GM12872 (cell line): ENCODE measurements at regions not wholly inside any gene's neighbourhood (a gene's known extent, or its start where the extent isn't known, plus 50 kb on each side); places are given as distances from the start of the nearest gene placed in this dataset.

ENCODE experiments used
- TF ChIP-seq, protein P1 (sequence below): IDR thresholded peaks from 3 replicates; pipeline ENCODE4 v1.5.1; 2011; ENCODE audit warnings: low read depth, mild to moderate bottlenecking, low read length, moderate library complexity; ENCODE audit not compliant: insufficient read depth

DNA sequence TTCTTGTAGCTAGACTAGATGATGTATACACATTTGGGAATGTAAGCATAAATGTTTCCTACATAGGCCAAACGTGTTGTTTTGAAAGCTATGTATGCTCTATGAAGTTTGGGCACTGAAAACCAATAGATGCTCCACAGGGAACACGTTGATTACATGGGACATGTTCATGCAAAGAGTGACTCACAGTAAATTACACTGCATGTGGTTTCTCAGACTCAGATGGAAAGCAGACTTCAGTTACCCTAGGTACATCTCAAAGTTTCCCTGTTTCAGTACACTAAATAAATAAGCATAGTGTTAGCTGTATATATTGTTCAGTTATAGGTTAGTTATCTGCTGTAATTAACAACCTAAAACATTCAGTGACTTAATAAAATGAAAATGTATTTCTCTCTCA, 301.9 kb upstream of the RUNX1 start:
- TF ChIP-seq, protein P1, sequence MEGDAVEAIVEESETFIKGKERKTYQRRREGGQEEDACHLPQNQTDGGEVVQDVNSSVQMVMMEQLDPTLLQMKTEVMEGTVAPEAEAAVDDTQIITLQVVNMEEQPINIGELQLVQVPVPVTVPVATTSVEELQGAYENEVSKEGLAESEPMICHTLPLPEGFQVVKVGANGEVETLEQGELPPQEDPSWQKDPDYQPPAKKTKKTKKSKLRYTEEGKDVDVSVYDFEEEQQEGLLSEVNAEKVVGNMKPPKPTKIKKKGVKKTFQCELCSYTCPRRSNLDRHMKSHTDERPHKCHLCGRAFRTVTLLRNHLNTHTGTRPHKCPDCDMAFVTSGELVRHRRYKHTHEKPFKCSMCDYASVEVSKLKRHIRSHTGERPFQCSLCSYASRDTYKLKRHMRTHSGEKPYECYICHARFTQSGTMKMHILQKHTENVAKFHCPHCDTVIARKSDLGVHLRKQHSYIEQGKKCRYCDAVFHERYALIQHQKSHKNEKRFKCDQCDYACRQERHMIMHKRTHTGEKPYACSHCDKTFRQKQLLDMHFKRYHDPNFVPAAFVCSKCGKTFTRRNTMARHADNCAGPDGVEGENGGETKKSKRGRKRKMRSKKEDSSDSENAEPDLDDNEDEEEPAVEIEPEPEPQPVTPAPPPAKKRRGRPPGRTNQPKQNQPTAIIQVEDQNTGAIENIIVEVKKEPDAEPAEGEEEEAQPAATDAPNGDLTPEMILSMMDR, result no peak

DNA sequence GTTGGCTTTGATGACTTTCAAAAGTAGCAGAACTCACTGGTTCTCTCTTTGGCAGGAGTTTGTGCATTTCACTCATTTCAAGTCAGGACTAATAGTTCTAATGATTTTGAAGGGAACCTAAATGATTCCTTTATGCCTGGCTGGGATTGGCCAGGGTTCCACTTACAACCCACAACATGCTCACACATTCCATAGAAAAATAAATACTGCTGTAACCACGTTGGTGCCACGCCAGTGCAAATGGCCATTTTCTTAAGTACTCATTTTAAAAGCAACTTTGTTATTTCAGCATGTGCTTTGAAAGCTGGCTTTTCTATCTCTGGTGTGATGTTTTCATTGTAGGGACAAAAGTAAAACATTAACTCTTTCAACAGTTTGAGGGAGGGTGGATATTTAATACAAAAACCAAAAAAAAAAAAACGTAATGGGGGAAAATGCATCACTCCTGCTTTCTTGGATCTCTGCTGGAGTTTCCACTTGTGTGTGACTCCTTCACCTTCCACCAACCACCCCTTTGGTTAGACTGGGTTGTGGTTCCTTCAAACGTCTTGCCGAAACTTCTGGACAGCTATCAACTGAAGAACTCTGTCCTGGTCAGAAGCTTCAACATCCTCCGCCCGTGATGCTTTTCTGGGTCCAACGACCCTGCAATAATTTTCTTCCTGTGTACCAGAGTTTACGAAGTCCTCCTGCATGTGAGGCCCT, 300.4 kb upstream of the RUNX1 start:
- TF ChIP-seq, protein P1, result no peak

DNA sequence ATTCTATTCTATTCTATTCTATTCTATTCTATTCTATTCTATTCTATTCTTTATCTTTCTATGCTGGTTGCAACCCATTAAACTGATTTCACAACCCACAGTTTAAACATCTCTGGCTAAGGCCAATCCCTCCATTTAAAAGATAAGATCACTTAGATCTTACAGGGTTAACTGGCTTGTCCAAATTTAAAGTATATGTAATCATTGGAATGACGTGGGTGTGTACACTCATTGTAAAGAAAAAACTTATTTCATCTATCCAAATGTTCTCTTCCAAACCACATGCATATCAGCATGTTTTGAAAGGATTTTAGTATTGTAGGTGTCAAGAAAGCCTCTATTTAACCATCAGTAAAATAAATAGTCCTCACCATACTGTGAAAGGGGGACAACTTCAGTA, 299.6 kb upstream of the RUNX1 start:
- TF ChIP-seq, protein P1, result no peak

DNA sequence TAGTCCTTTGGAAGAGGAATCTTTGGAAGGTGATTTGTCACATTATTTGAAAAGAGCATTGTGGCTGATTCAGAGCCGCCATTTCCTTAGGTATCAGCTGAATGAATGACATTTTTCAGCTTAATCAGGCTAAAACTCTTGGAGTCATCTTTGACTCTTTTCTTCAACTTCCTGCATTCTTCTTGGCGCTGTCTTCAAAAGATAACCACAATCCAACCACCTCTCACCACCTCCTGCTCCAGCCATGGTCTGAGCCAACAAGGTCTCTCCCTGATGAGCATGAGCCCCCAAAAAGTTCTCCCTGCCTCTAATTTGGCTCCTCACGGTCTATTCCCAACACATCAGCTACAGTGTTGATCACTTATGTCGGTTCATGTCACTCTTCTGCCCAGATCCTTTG, 297.6 kb upstream of the RUNX1 start:
- TF ChIP-seq, protein P1, result no peak

DNA sequence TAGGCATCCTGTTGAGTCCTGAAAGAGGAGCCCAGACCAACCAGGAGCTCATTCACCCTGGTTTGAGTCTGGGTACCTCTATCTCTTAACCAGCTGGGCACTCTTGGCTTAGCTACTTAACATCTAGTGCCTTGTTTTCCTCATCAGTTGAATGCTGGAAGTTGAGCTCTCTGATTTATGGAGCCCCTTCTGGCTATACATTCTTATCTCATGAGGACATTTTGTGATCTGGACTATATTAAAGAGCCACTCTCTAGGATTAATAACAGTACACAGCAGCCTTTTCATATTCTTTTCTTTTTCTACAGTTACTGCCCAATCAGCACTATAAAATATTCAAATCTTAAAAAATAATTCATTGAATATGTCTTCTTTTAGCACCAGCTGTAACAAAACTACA, 296.9 kb upstream of the RUNX1 start:
- TF ChIP-seq, protein P1, result no peak

DNA sequence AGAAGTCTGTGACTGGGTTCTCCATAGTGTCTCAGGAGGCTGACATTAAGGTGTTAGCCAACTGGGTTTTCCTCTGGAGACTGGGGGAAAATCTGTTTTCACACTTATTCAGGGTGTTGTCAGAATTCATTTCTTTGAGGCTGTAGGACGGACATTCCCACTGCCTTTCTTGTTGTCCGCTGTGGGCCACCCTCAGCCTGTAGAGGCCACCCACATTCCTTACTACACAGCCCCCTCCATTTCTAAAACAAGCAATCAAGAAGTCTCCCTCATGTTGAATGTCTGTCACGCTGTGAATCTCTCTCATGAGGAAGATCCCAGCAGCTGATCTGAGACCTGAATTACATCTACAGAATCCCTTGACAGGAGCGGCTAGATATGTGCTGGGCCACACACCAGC, 295.5 kb upstream of the RUNX1 start:
- TF ChIP-seq, protein P1, result no peak

DNA sequence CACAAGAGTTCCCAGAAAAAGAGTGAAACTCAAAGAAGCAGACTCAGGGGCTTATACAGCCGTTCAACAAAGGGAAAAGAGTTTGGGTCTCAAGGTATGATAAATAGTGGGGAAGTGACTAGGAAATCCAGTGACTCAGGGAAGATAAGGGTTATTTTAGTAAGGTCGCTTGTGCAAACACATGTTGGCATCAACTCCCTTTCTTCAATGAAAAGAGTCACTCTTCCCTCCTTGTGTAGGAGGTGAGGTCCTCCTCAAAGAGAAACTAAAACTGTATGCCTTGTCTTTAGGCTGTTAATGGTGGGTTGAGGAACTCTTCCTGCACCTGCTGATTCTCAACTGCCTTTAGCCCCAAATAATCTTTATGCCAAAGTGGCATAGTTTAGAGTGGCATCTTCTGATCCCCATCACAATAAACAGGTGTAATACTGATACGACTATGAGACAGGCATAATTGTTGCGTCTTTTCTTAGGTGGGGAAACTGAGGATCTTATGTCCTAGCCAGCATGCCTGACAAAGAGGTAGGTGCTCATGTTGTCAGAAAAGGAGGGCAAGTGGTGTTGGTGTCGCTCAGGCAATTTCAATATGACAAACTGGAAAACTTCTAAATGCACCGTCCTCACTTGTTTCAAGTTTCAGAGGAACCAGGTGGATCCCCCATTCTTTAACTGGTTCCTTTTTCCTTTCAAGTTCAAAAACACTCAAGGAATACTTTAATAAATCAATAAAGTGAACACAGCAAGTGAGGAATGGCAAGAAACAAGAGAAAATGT, 294.1 kb upstream of the RUNX1 start:
- TF ChIP-seq, protein P1, result no peak
